ENCODE measurements at regions not wholly inside any gene's neighbourhood (a gene's known extent, or its start where the extent isn't known, plus 50 kb on each side); places are given as distances from the start of the nearest gene placed in this dataset.

- no peak for DNase-seq
These were observed 55.4 kb upstream of the RNF180 start for GRCh38 chr5:64110222-64110621.

GRCh38 chr5:64108674-64109073 lies 57.0 kb upstream of the RNF180 start:
- peak; percentile 79 to 89 for DNase-seq

- no peak for DNase-seq
These were observed 65.4 kb upstream of the RNF180 start for GRCh38 chr5:64100203-64100602.

GRCh38 chr5:64096771-64097170 lies 68.9 kb upstream of the RNF180 start:
- DNase-seq = peak; percentile 76 to 93

- DNase-seq = peak in 1 of 2 experiments; percentile 9
These were observed 88.1 kb upstream of the RNF180 start for GRCh38 chr5:64077589-64077988.

- peak in 1 of 2 experiments; percentile 71 for DNase-seq
These were observed 91.1 kb upstream of the RNF180 start for GRCh38 chr5:64074533-64074932.

GRCh38 chr5:64069486-64069885 lies 96.2 kb upstream of the RNF180 start:
- no peak for DNase-seq

GRCh38 chr5:64050296-64050695 lies 88.1 kb upstream of the HTR1A start:
- DNase-seq = peak in 1 of 2 experiments; percentile 61

- DNase-seq = peak in 1 of 2 experiments; percentile 29
These were observed 78.2 kb upstream of the HTR1A start for GRCh38 chr5:64040490-64040889.

GRCh38 chr5:64026493-64026892 lies 64.2 kb upstream of the HTR1A start:
- no peak for DNase-seq

- peak in 1 of 2 experiments; percentile 29 for DNase-seq
These were observed 57.5 kb upstream of the HTR1A start for GRCh38 chr5:64019746-64020145.

- no peak for DNase-seq
These were observed 56.7 kb upstream of the HTR1A start for GRCh38 chr5:64018966-64019365.

- DNase-seq = no peak
These were observed 53.6 kb upstream of the HTR1A start for GRCh38 chr5:64015824-64016223.

All from NCI-H524 (cell line).